ENCODE measurements at regions not wholly inside any gene's neighbourhood (a gene's known extent, or its start where the extent isn't known, plus 50 kb on each side); places are given as distances from the start of the nearest gene placed in this dataset.
"Not testable (repeated sequence)": the region's sequence is repeated elsewhere in the genome, so short reads cannot be mapped to it uniquely, and the experiment has no call there.

- Histone ChIP-seq H2AFZ (no peak overlapping the region), H3K4me1 (no peaks in the 10 kb centered on the region), H3K27ac (no peak overlapping the region), H3K9me3 (ENCODE audit: control insufficient read depth, low read length) (no peaks in the 10 kb centered on the region), H3K4me3 (ENCODE audit: low read depth, low read length) (no peak overlapping the region), H3K36me3 (ENCODE audit: control insufficient read depth, insufficient read depth, low read length) (no peaks in the 10 kb centered on the region), H3K79me2 (no peaks in the 10 kb centered on the region), H3K9ac (no peak overlapping the region), H3K27me3 (ENCODE audit: control insufficient read depth, insufficient read depth, low read length) (no peaks in the 10 kb centered on the region), H3K4me2 (ENCODE audit: low read length) (no peak overlapping the region)
- TF ChIP-seq CTCF (IDR thresholded peaks at IDR 0.05): no peak
These were observed 470.2 kb upstream of the API5 start for GRCh38 chr11:42841556-42841955.

GRCh38 chr11:42849362-42849761 lies 462.4 kb upstream of the API5 start:
- H3K27ac ChIP-seq: no peak overlapping the region
- no peaks in the 10 kb centered on the region for H3K9me3 ChIP-seq (ENCODE audit: control insufficient read depth, low read length)
- H3K36me3 ChIP-seq (ENCODE audit: control insufficient read depth, insufficient read depth, low read length): no peaks in the 10 kb centered on the region
- no peak overlapping the region for H3K4me3 ChIP-seq (ENCODE audit: low read depth, low read length)
- no peaks in the 10 kb centered on the region for H3K79me2 ChIP-seq
- no peak overlapping the region for H3K4me2 ChIP-seq (ENCODE audit: low read length)
- no peaks in the 10 kb centered on the region for H3K27me3 ChIP-seq (ENCODE audit: control insufficient read depth, insufficient read depth, low read length)
- no peak overlapping the region for H3K9ac ChIP-seq
- TF ChIP-seq CTCF (IDR thresholded peaks at IDR 0.05): no peak
- no peak overlapping the region for H2AFZ ChIP-seq
- no peaks in the 10 kb centered on the region for H3K4me1 ChIP-seq

- Histone ChIP-seq H3K4me2 (ENCODE audit: low read length) (no peak overlapping the region), H3K9ac (no peak overlapping the region), H3K36me3 (ENCODE audit: control insufficient read depth, insufficient read depth, low read length) (no peaks in the 10 kb centered on the region), H3K9me3 (ENCODE audit: control insufficient read depth, low read length) (no peaks in the 10 kb centered on the region), H3K4me3 (ENCODE audit: low read depth, low read length) (no peak overlapping the region), H3K27ac (no peak overlapping the region), H2AFZ (no peak overlapping the region), H3K79me2 (no peaks in the 10 kb centered on the region), H3K27me3 (ENCODE audit: control insufficient read depth, insufficient read depth, low read length) (no peaks in the 10 kb centered on the region), H3K4me1 (no peaks in the 10 kb centered on the region)
- no peak for TF ChIP-seq CTCF (IDR thresholded peaks at IDR 0.05)
These were observed 454.5 kb upstream of the API5 start for GRCh38 chr11:42857344-42857743.

GRCh38 chr11:42870480-42870879 lies 441.3 kb upstream of the API5 start:
- no peak for TF ChIP-seq CTCF (IDR thresholded peaks at IDR 0.05)
- H2AFZ ChIP-seq: no peak overlapping the region
- no peak overlapping the region for H3K27ac ChIP-seq
- H3K36me3 ChIP-seq (ENCODE audit: control insufficient read depth, insufficient read depth, low read length): no peaks in the 10 kb centered on the region
- no peaks in the 10 kb centered on the region for H3K4me1 ChIP-seq
- H3K27me3 ChIP-seq (ENCODE audit: control insufficient read depth, insufficient read depth, low read length): no peaks in the 10 kb centered on the region
- no peak overlapping the region for H3K9ac ChIP-seq
- H3K79me2 ChIP-seq: no peaks in the 10 kb centered on the region
- H3K4me2 ChIP-seq (ENCODE audit: low read length): no peak overlapping the region
- H3K9me3 ChIP-seq (ENCODE audit: control insufficient read depth, low read length): no peaks in the 10 kb centered on the region
- no peak overlapping the region for H3K4me3 ChIP-seq (ENCODE audit: low read depth, low read length)

GRCh38 chr11:42873800-42874405 lies 437.9 kb upstream of the API5 start:
- not testable (repeated sequence) for H3K4me3 ChIP-seq (ENCODE audit: low read depth, low read length); H3K9ac ChIP-seq; H3K9me3 ChIP-seq (ENCODE audit: control insufficient read depth, low read length); H3K4me2 ChIP-seq (ENCODE audit: low read length); H3K4me1 ChIP-seq; H2AFZ ChIP-seq; H3K79me2 ChIP-seq; H3K27ac ChIP-seq; H3K27me3 ChIP-seq (ENCODE audit: control insufficient read depth, insufficient read depth, low read length); H3K36me3 ChIP-seq (ENCODE audit: control insufficient read depth, insufficient read depth, low read length)

GRCh38 chr11:42881335-42881734 lies 430.5 kb upstream of the API5 start:
- not testable (repeated sequence) for H3K36me3 ChIP-seq (ENCODE audit: control insufficient read depth, insufficient read depth, low read length); H3K4me1 ChIP-seq; H3K9ac ChIP-seq; H3K27me3 ChIP-seq (ENCODE audit: control insufficient read depth, insufficient read depth, low read length); H3K79me2 ChIP-seq; H3K4me3 ChIP-seq (ENCODE audit: low read depth, low read length); H3K9me3 ChIP-seq (ENCODE audit: control insufficient read depth, low read length); H3K27ac ChIP-seq; H2AFZ ChIP-seq; H3K4me2 ChIP-seq (ENCODE audit: low read length)

Data from parathyroid adenoma (tissue), 2 donors.